ENCODE measurements at regions not wholly inside any gene's neighbourhood (a gene's known extent, or its start where the extent isn't known, plus 50 kb on each side); places are given as distances from the start of the nearest gene placed in this dataset.

DNA sequence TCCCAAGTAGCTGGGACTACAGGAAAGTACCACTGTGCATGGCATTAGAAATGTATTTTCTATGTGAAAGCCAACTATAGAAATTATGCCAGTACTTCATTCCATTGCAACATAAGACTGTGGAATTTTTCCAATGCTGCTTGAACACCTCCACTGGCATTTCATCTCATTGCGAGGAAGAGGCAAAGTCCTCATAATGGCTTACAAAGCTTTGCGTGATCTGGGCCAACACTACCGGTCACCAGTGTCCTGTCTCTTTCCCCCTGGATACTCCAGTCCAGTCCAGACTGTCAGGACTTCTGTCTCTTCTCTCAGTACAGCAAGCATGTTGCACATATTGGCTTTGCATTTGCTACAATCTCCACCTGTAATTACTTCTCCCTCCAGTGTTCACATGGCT is 223.5 kb downstream of the GPD2 start:
- Mint-ChIP-seq H3K36me3 (ENCODE audit: low read depth, unreplicated experiment) (no peaks in the 10 kb centered on the region), H3K27me3 (ENCODE audit: low read depth, unreplicated experiment) (no peaks in the 10 kb centered on the region), H3K4me1 (ENCODE audit: low read depth, unreplicated experiment) (peaks cover 13% of the 10 kb centered on the region), H3K4me3 (ENCODE audit: unreplicated experiment) (no peak overlapping the region), H3K9me3 (ENCODE audit: unreplicated experiment) (no peaks in the 10 kb centered on the region), H3K27ac (ENCODE audit: unreplicated experiment) (no peak overlapping the region)
- Histone ChIP-seq H3K36me3 (ENCODE audit: insufficient read depth, low read length) (no peaks in the 10 kb centered on the region), H3K4me1 (ENCODE audit: insufficient read depth, low read length) (no peaks in the 10 kb centered on the region), H3K9me3 (ENCODE audit: insufficient read depth, low read depth, low read length) (no peaks in the 10 kb centered on the region), H2AFZ (ENCODE audit: low read depth, low read length) (no peak overlapping the region), H3K4me3 (ENCODE audit: insufficient read depth, low read depth, low read length) (no peak overlapping the region), H3K9ac (ENCODE audit: low read length) (no peak overlapping the region), H3K79me2 (ENCODE audit: insufficient read depth, low read length) (no peaks in the 10 kb centered on the region), H3K4me2 (ENCODE audit: low read length) (no peak overlapping the region), H3K27ac (ENCODE audit: low read depth, low read length) (no peak overlapping the region), H4K20me1 (ENCODE audit: insufficient read depth, low read length) (no peaks in the 10 kb centered on the region), H3K27me3 (ENCODE audit: insufficient read depth, low read length) (no peaks in the 10 kb centered on the region)
- TF ChIP-seq, protein P1, sequence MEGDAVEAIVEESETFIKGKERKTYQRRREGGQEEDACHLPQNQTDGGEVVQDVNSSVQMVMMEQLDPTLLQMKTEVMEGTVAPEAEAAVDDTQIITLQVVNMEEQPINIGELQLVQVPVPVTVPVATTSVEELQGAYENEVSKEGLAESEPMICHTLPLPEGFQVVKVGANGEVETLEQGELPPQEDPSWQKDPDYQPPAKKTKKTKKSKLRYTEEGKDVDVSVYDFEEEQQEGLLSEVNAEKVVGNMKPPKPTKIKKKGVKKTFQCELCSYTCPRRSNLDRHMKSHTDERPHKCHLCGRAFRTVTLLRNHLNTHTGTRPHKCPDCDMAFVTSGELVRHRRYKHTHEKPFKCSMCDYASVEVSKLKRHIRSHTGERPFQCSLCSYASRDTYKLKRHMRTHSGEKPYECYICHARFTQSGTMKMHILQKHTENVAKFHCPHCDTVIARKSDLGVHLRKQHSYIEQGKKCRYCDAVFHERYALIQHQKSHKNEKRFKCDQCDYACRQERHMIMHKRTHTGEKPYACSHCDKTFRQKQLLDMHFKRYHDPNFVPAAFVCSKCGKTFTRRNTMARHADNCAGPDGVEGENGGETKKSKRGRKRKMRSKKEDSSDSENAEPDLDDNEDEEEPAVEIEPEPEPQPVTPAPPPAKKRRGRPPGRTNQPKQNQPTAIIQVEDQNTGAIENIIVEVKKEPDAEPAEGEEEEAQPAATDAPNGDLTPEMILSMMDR (IDR thresholded peaks at IDR 0.05; ENCODE audit: insufficient read depth, low read depth, low read length) = no peak
- TF ChIP-seq EZH2 (IDR thresholded peaks at IDR 0.05; ENCODE audit: insufficient read depth, low read length) = no peak
- DNase-seq (ENCODE audit: low read depth) (no peak), FAIRE-seq (no peak)

DNA sequence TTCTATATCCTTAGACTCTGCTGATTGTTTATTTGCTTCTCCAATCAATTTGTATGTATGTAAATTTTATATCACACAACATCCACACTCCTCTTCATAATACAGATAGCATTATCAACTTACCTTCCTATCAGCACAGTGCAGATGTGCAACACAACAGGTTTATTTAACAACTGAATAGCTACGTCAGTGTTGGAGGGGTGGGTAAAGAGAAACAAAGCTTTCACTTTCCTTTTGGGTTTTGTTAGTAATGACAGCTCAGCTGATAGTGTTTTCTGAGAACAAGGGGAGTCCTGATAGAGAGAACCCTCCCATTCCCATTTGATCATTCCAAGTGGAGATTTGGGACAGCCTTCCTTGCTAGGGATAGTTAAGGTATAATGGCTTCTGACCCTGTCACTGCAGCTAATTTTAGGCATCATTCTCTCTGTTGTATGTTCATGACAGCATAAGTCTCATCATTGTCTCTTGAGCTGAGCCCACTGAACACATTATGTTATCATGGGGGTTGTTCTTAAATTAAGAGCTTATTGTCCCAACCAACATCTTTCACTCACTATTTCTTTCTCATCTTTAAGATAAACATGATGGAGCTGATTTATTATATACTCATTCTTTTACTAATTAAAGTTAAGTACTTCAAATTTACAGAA is 227.7 kb downstream of the GPD2 start:
- H3K4me1 ChIP-seq (ENCODE audit: insufficient read depth, low read length) = no peaks in the 10 kb centered on the region
- Mint-ChIP-seq H3K4me3 (ENCODE audit: unreplicated experiment) (no peak overlapping the region), H3K27me3 (ENCODE audit: low read depth, unreplicated experiment) (no peaks in the 10 kb centered on the region), H3K4me1 (ENCODE audit: low read depth, unreplicated experiment) (peaks cover 23% of the 10 kb centered on the region), H3K36me3 (ENCODE audit: low read depth, unreplicated experiment) (no peaks in the 10 kb centered on the region), H3K27ac (ENCODE audit: unreplicated experiment) (no peak overlapping the region), H3K9me3 (ENCODE audit: unreplicated experiment) (peaks cover 9% of the 10 kb centered on the region)
- H2AFZ ChIP-seq (ENCODE audit: low read depth, low read length) = no peak overlapping the region
- no peak overlapping the region for H3K9ac ChIP-seq (ENCODE audit: low read length)
- no peak for TF ChIP-seq EZH2 (IDR thresholded peaks at IDR 0.05; ENCODE audit: insufficient read depth, low read length)
- TF ChIP-seq, protein P1 (IDR thresholded peaks at IDR 0.05; ENCODE audit: insufficient read depth, low read depth, low read length) = no peak
- no peaks in the 10 kb centered on the region for H3K79me2 ChIP-seq (ENCODE audit: insufficient read depth, low read length)
- FAIRE-seq = no peak
- H3K27ac ChIP-seq (ENCODE audit: low read depth, low read length) = no peak overlapping the region
- H4K20me1 ChIP-seq (ENCODE audit: insufficient read depth, low read length) = no peaks in the 10 kb centered on the region
- H3K27me3 ChIP-seq (ENCODE audit: insufficient read depth, low read length) = no peaks in the 10 kb centered on the region
- no peak for DNase-seq (ENCODE audit: low read depth)
- H3K4me2 ChIP-seq (ENCODE audit: low read length) = no peak overlapping the region
- H3K4me3 ChIP-seq (ENCODE audit: insufficient read depth, low read depth, low read length) = no peak overlapping the region
- no peaks in the 10 kb centered on the region for H3K9me3 ChIP-seq (ENCODE audit: insufficient read depth, low read depth, low read length)
- no peaks in the 10 kb centered on the region for H3K36me3 ChIP-seq (ENCODE audit: insufficient read depth, low read length)

DNA sequence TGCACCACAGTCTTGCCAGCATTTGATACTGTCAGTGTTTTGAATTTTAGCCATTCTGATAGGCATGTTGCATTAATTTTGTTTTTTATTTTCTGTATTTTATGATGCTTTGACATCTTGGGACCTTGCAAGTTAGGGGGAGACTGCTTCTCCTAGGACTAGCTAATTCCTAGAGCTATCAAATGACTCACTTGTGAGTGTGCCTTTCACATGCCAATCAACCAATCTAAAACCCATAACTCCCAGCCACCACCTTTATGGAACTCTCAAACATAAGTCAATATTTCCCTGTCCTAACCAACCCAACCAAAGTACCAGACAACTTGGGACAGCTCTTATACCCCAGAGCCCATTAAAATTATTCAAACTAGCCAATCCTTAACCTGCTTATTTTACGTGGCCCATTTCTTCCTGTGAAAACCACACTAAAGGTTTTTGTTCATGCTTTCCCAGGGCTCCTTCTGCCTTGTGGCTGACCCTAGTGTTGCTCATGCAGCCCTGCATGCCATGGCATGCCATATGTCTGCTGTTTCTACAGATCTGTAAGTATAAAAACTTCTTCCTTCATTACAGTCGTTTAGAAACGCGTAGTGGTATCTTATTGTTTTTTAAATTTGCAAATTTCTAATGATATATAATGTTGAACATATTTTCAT is 230.1 kb downstream of the GPD2 start:
- Histone ChIP-seq H3K4me3 (ENCODE audit: insufficient read depth, low read depth, low read length) (no peak overlapping the region), H3K79me2 (ENCODE audit: insufficient read depth, low read length) (no peaks in the 10 kb centered on the region), H3K9ac (ENCODE audit: low read length) (no peak overlapping the region), H3K27ac (ENCODE audit: low read depth, low read length) (no peak overlapping the region), H2AFZ (ENCODE audit: low read depth, low read length) (no peak overlapping the region), H4K20me1 (ENCODE audit: insufficient read depth, low read length) (no peaks in the 10 kb centered on the region), H3K4me2 (ENCODE audit: low read length) (no peak overlapping the region), H3K9me3 (ENCODE audit: insufficient read depth, low read depth, low read length) (no peaks in the 10 kb centered on the region), H3K4me1 (ENCODE audit: insufficient read depth, low read length) (no peaks in the 10 kb centered on the region), H3K36me3 (ENCODE audit: insufficient read depth, low read length) (no peaks in the 10 kb centered on the region), H3K27me3 (ENCODE audit: insufficient read depth, low read length) (no peaks in the 10 kb centered on the region)
- Mint-ChIP-seq H3K27ac (ENCODE audit: unreplicated experiment) (peak overlapping the region; percentile 85), H3K9me3 (ENCODE audit: unreplicated experiment) (peaks cover 9% of the 10 kb centered on the region), H3K27me3 (ENCODE audit: low read depth, unreplicated experiment) (no peaks in the 10 kb centered on the region), H3K36me3 (ENCODE audit: low read depth, unreplicated experiment) (no peaks in the 10 kb centered on the region), H3K4me1 (ENCODE audit: low read depth, unreplicated experiment) (peaks cover 22% of the 10 kb centered on the region), H3K4me3 (ENCODE audit: unreplicated experiment) (no peak overlapping the region)
- TF ChIP-seq, protein P1 (IDR thresholded peaks at IDR 0.05; ENCODE audit: insufficient read depth, low read depth, low read length) = no peak
- FAIRE-seq = no peak
- DNase-seq (ENCODE audit: low read depth) = no peak

Data from astrocyte (in vitro differentiated cells and primary cell).